PC-9 (cell line): ENCODE measurements at regions not wholly inside any gene's neighbourhood (a gene's known extent, or its start where the extent isn't known, plus 50 kb on each side); places are given as distances from the start of the nearest gene placed in this dataset.
"Not testable (repeated sequence)": the region's sequence is repeated elsewhere in the genome, so short reads cannot be mapped to it uniquely, and the experiment has no call there.

Experiments used
- BruUV-seq: library from RNA; stranded (reverse); fragments of 400-500 nt; replicated peaks from 2 replicates; lab custom pipeline; 2021; lab: Mats Ljungman, UMichigan
- CTCF ChIA-PET: fragments of 300-600 bp; sonication (Branson Sonifier 250); formaldehyde crosslinking; loops from one replicate; lab custom pipeline; 2022; ENCODE audit warnings: antibody characterized with exemption; lab: Charles Lee
- POLR2A ChIA-PET: fragments of 300-600 bp; sonication (Branson Sonifier 250); formaldehyde crosslinking; loops from one replicate; lab custom pipeline; 2022; ENCODE audit warnings: antibody characterized with exemption; ENCODE audit not compliant: unreplicated experiment; lab: Charles Lee
- DNase-seq, 2 experiments: peaks; one replicate each; pipeline versions ENCODE4 v3.0.0 to v3.0.0-alpha.2; 2015 to 2022; ENCODE audit warnings: mixed read lengths in 1 of 2
- H2AFZ ChIP-seq: fragments of 200-600 bp; sonication (generic); 2 replicates; pipeline ENCODE4 v1.8.1; 2017; ENCODE audit warnings: antibody characterized with exemption
- H3F3A ChIP-seq: fragments of 200-600 bp; sonication (generic); 2 replicates; pipeline ENCODE4 v1.8.1; 2017; ENCODE audit warnings: antibody characterized with exemption, mild to moderate bottlenecking, low read depth; ENCODE audit not compliant: insufficient read depth
- H3K27ac ChIP-seq: fragments of 200-600 bp; sonication (generic); 2 replicates; pipeline ENCODE4 v1.6.1; 2016; ENCODE audit warnings: mixed run types
- H3K27me3 ChIP-seq: fragments of 200-600 bp; sonication (generic); 2 replicates; pipeline ENCODE4 v1.6.1; 2016; ENCODE audit warnings: low read depth, mixed run types; ENCODE audit not compliant: insufficient read depth
- H3K36me3 ChIP-seq: fragments of 200-600 bp; sonication (generic); 2 replicates; pipeline ENCODE4 v1.6.1; 2016; ENCODE audit warnings: low read depth, mixed run types
- H3K4me1 ChIP-seq: fragments of 200-600 bp; sonication (generic); replicated peaks from 2 replicates; pipeline ENCODE4 v1.6.1; 2016; ENCODE audit warnings: mixed run types; ENCODE audit not compliant: insufficient read depth
- H3K4me2 ChIP-seq: fragments of 200-600 bp; sonication (generic); 2 replicates; pipeline ENCODE4 v1.6.1; 2017; ENCODE audit warnings: mixed run types
- H3K4me3 ChIP-seq: fragments of 200-600 bp; sonication (generic); 2 replicates; pipeline ENCODE4 v1.6.1; 2016; ENCODE audit warnings: mixed run types
- H3K79me2 ChIP-seq: fragments of 200-600 bp; sonication (generic); 2 replicates; pipeline ENCODE4 v1.6.1; 2017; ENCODE audit warnings: low read depth, mixed run types
- H3K9me2 ChIP-seq: fragments of 200-600 bp; sonication (generic); 2 replicates; pipeline ENCODE4 v1.8.1; 2017; ENCODE audit warnings: mild to moderate bottlenecking; ENCODE audit not compliant: insufficient read depth
- H3K9me3 ChIP-seq: fragments of 200-600 bp; sonication (generic); 2 replicates; pipeline ENCODE4 v1.8.1; 2016; ENCODE audit warnings: low read depth; ENCODE audit not compliant: insufficient read depth
- H4K20me1 ChIP-seq: fragments of 200-600 bp; sonication (generic); 2 replicates; pipeline ENCODE4 v1.8.1; 2017; ENCODE audit not compliant: insufficient read depth
- EZH2 ChIP-seq: fragments of 200-600 bp; sonication (generic); IDR thresholded peaks from 2 replicates; pipeline ENCODE4 v1.8.0; 2017; ENCODE audit warnings: antibody characterized with exemption, low read depth
- intact Hi-C: fragments of 100-400 bp; cut with micrococcal nuclease; formaldehyde crosslinking; loops from one replicate; pipeline ENCODE4 v1.10.0; 2022; ENCODE audit not compliant: unreplicated experiment
- TF ChIP-seq, protein P1 (sequence below): fragments of 200-600 bp; sonication (generic); conservative IDR thresholded peaks from 2 replicates; pipeline ENCODE4 v1.6.1; 2017; ENCODE audit warnings: mixed run types, antibody characterized with exemption, mild to moderate bottlenecking, moderate library complexity

GRCh38 chr4:45241976-45242375 lies 515.6 kb upstream of the GNPDA2 start:
- ChIA-PET POLR2A (interaction anchor here (0.8 kb wide), 1 partner anchor 137 kb away, joined by 9 read pairs; no protein-coding TSS in a partner anchor), CTCF (no interaction called here)
- Histone ChIP-seq H3K27ac (no peak overlapping the region), H3K36me3 (no peaks in the 10 kb centered on the region), H3K79me2 (no peaks in the 10 kb centered on the region), H3K4me3 (no peak overlapping the region), H3K4me1 (no peaks in the 10 kb centered on the region), H3K4me2 (no peak overlapping the region), H4K20me1 (no peaks in the 10 kb centered on the region), H2AFZ (no peak overlapping the region), H3K27me3 (no peaks in the 10 kb centered on the region), H3K9me3 (no peaks in the 10 kb centered on the region), H3F3A (no peaks in the 10 kb centered on the region), H3K9me2 (no peaks in the 10 kb centered on the region)
- no peak for DNase-seq
- no TSS peak for BruUV-seq
- TF ChIP-seq, protein P1, sequence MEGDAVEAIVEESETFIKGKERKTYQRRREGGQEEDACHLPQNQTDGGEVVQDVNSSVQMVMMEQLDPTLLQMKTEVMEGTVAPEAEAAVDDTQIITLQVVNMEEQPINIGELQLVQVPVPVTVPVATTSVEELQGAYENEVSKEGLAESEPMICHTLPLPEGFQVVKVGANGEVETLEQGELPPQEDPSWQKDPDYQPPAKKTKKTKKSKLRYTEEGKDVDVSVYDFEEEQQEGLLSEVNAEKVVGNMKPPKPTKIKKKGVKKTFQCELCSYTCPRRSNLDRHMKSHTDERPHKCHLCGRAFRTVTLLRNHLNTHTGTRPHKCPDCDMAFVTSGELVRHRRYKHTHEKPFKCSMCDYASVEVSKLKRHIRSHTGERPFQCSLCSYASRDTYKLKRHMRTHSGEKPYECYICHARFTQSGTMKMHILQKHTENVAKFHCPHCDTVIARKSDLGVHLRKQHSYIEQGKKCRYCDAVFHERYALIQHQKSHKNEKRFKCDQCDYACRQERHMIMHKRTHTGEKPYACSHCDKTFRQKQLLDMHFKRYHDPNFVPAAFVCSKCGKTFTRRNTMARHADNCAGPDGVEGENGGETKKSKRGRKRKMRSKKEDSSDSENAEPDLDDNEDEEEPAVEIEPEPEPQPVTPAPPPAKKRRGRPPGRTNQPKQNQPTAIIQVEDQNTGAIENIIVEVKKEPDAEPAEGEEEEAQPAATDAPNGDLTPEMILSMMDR, result no peak
- intact Hi-C loops, result no loop called here

DNA sequence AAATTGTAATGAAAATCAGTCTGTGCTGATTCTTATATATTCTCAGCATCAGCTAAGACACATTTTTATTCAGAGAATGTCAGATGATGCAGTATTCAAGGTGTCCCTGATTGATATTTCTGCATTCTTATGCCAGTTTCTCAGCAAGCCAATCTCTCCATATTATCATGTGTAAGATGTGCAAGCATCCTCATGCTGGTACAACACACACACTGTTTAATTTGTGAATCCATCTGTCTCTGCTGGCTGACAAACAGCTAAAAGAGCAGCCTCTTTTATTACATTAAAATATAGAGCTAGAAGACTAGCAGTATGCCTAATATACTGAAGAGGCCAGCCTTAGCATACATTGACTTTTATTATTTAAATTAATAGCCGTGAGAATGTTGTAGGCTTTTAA lies 502.9 kb upstream of the GNPDA2 start:
- Histone ChIP-seq H3K27me3 (no peaks in the 10 kb centered on the region), H3K9me2 (no peaks in the 10 kb centered on the region), H4K20me1 (no peaks in the 10 kb centered on the region), H3F3A (no peaks in the 10 kb centered on the region), H3K36me3 (no peaks in the 10 kb centered on the region), H2AFZ (no peak overlapping the region), H3K4me3 (no peak overlapping the region), H3K4me2 (no peak overlapping the region), H3K9me3 (no peaks in the 10 kb centered on the region), H3K4me1 (no peaks in the 10 kb centered on the region), H3K79me2 (no peaks in the 10 kb centered on the region), H3K27ac (no peak overlapping the region)
- intact Hi-C loops, result no loop called here
- no TSS peak for BruUV-seq
- no peak for TF ChIP-seq EZH2
- TF ChIP-seq, protein P1, result no peak
- no peak for DNase-seq
- POLR2A ChIA-PET, result no interaction called here
- CTCF ChIA-PET, result no interaction called here

GRCh38 chr4:45215976-45216542 lies 489.7 kb upstream of the GNPDA2 start:
- Histone ChIP-seq H4K20me1 (no peaks in the 10 kb centered on the region), H3K4me2 (no peak overlapping the region), H3K27ac (no peak overlapping the region), H3K9me2 (no peaks in the 10 kb centered on the region), H3F3A (no peaks in the 10 kb centered on the region), H3K27me3 (no peaks in the 10 kb centered on the region), H3K4me1 (no peaks in the 10 kb centered on the region), H3K79me2 (no peaks in the 10 kb centered on the region), H2AFZ (no peak overlapping the region), H3K4me3 (no peak overlapping the region), H3K9me3 (no peaks in the 10 kb centered on the region), H3K36me3 (no peaks in the 10 kb centered on the region)
- intact Hi-C loops, result no loop called here
- TF ChIP-seq, protein P1, result no peak
- no peak for TF ChIP-seq EZH2
- DNase-seq, result no peak
- POLR2A ChIA-PET, result no interaction called here
- CTCF ChIA-PET, result no interaction called here
- BruUV-seq, result no TSS peak

DNA sequence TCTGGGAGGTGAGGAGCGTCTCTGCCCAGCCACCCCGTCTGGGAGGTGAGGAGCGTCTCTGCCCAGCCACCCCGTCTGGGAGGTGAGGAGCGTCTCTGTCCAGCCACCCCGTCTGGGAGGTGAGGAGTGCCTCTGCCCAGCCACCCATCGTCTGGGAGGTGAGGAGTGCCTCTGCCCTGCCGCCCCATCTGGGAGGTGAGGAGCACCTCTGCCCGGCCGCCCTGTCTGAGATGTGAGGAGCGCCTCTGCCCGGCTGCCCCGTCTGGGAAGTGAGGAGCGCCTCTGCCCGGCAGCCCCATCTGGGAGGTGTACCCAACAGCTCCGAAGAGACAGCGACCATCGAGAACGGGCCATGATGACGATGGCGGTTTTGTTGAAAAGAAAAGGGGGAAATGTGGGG lies 482.1 kb upstream of the GNPDA2 start:
- BruUV-seq, CTCF ChIA-PET, H3K79me2 ChIP-seq, H3K9me3 ChIP-seq, H3K4me2 ChIP-seq, H4K20me1 ChIP-seq, H3K27me3 ChIP-seq, intact Hi-C loops, H3K4me3 ChIP-seq, H2AFZ ChIP-seq, H3K4me1 ChIP-seq, DNase-seq, H3K9me2 ChIP-seq, POLR2A ChIA-PET, H3F3A ChIP-seq, H3K27ac ChIP-seq, H3K36me3 ChIP-seq: not testable (repeated sequence)

- H3K36me3 ChIP-seq, DNase-seq, H3K4me1 ChIP-seq, H3K9me2 ChIP-seq, H4K20me1 ChIP-seq, H3K4me3 ChIP-seq, H3K27me3 ChIP-seq, H3K27ac ChIP-seq, H3K9me3 ChIP-seq, intact Hi-C loops, CTCF ChIA-PET, POLR2A ChIA-PET, BruUV-seq, H3K79me2 ChIP-seq, H3K4me2 ChIP-seq, H3F3A ChIP-seq, H2AFZ ChIP-seq: not testable (repeated sequence)
Observed at GRCh38 chr4:45207864-45208331, 481.5 kb upstream of the GNPDA2 start.
